Prostate gland (tissue), 2 donors: ENCODE measurements at regions not wholly inside any gene's neighbourhood (a gene's known extent, or its start where the extent isn't known, plus 50 kb on each side); places are given as distances from the start of the nearest gene placed in this dataset.

ENCODE experiments used
- DNase-seq: peaks from one replicate; pipeline ENCODE4 v3.0.0-alpha.2; 2019; ENCODE audit warnings: low spot score
- H3K27ac ChIP-seq, 2 donors: fragments of 200-600 bp; sonication (generic); 2 replicates each; pipeline ENCODE4 v1.5.1; 2017 to 2019
- H3K27me3 ChIP-seq: fragments of 200-600 bp; sonication (generic); replicated peaks from 2 replicates; pipeline ENCODE4 v1.5.1; 2019; ENCODE audit not compliant: insufficient read depth
- H3K36me3 ChIP-seq, 2 donors: fragments of 200-600 bp; sonication (generic); 1 replicate in 1 of 2; 2 replicates in 1 of 2; pipeline versions ENCODE4 v1.5.1 to v1.8.1; 2017 to 2019
- H3K4me1 ChIP-seq: fragments of 200-600 bp; sonication (generic); replicated peaks from 2 replicates; pipeline ENCODE4 v1.5.1; 2019
- H3K4me3 ChIP-seq, 2 donors: fragments of 200-600 bp; sonication (generic); 2 replicates each; pipeline ENCODE4 v1.5.1; 2017 to 2019
- H3K9me3 ChIP-seq: fragments of 200-600 bp; sonication (generic); 2 replicates; pipeline ENCODE4 v1.5.1; 2017
- POLR2A ChIP-seq: fragments of 450-650 bp; IDR thresholded peaks from one replicate; pipeline ENCODE4 v1.6.1; 2016; ENCODE audit warnings: antibody characterized with exemption, mild to moderate bottlenecking
- POLR2AphosphoS5 ChIP-seq: sonication (generic); formaldehyde crosslinking; IDR thresholded peaks from one replicate; pipeline ENCODE4 v1.6.1; 2017; ENCODE audit warnings: antibody characterized with exemption
- WGBS: methylation state at CpG from one replicate; pipeline ENCODE4 v1.1.5; 2018; 5-methylcytosine and 5-hydroxymethylcytosine counted together
- intact Hi-C: fragments of 100-400 bp; cut with DNase I; formaldehyde crosslinking; loops from one replicate; pipeline ENCODE4 v1.14.2; 2022
- TF ChIP-seq, protein P1 (sequence below), 4 experiments: fragments of 200-600 bp in 2 of 4; fragments of 450-650 bp in 2 of 4; sonication (generic) in 2 of 4; IDR thresholded peaks; 1 replicate in 3 of 4; 2 replicates in 1 of 4; pipeline ENCODE4 v1.5.1; 2016 to 2019; ENCODE audit warnings: antibody characterized with exemption in 4 of 4, mild to moderate bottlenecking in 2 of 4, moderate library complexity in 2 of 4

DNA sequence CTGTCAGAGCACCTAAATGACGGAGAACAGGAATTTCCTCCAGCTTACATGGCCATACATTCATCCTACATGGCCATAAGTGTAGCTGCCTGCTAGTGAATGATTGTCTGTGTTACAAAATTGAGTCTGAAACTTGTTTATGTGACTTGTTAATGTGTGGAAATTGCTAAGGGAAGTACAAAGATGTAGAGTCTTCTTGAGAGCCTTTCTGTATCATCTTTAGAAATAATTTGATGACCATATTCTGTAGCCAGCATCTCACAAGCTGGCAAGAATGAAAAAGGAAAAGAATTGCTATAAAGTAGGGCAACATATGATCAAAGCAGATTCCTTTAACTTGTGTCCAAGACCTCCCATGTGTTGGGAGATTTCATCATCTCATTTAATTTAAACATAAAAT, 339.2 kb upstream of the LRRC7 start:
- 45% methylated on average over 1 of the region's 1 CpG for WGBS
- H3K4me1 ChIP-seq: no peaks in the 10 kb centered on the region
- TF ChIP-seq, protein P1, sequence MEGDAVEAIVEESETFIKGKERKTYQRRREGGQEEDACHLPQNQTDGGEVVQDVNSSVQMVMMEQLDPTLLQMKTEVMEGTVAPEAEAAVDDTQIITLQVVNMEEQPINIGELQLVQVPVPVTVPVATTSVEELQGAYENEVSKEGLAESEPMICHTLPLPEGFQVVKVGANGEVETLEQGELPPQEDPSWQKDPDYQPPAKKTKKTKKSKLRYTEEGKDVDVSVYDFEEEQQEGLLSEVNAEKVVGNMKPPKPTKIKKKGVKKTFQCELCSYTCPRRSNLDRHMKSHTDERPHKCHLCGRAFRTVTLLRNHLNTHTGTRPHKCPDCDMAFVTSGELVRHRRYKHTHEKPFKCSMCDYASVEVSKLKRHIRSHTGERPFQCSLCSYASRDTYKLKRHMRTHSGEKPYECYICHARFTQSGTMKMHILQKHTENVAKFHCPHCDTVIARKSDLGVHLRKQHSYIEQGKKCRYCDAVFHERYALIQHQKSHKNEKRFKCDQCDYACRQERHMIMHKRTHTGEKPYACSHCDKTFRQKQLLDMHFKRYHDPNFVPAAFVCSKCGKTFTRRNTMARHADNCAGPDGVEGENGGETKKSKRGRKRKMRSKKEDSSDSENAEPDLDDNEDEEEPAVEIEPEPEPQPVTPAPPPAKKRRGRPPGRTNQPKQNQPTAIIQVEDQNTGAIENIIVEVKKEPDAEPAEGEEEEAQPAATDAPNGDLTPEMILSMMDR (IDR thresholded peaks at IDR 0.05): no peak
- TF ChIP-seq POLR2A: no peak
- TF ChIP-seq POLR2AphosphoS5: no peak
- no peaks in the 10 kb centered on the region for H3K9me3 ChIP-seq
- no peak overlapping the region for H3K27ac ChIP-seq
- H3K36me3 ChIP-seq: no peaks in the 10 kb centered on the region
- no peak overlapping the region for H3K4me3 ChIP-seq
- intact Hi-C loops: no loop called here
- DNase-seq: no peak
- H3K27me3 ChIP-seq: no peaks in the 10 kb centered on the region

DNA sequence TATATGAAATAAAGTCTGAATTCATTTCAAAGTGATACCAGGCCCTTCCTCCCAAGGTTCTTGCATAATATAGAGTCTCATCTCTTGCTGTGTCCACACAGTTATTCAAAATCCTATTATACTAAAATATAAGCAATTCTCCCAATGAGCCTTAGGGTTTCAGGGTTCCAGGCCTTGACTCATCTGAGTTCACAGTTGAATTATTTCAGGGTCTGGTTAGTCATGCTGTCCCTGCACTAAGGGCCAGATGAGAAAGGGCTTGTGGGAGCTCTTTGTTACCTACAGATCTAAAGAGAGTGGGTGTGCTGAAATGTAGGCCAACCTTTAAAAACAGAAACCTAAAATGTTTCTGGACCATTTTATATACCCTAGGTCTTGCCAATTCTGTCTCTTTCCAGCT, 337.5 kb upstream of the LRRC7 start:
- Histone ChIP-seq H3K9me3 (no peaks in the 10 kb centered on the region), H3K27ac (no peak overlapping the region), H3K36me3 (no peaks in the 10 kb centered on the region), H3K4me3 (no peak overlapping the region), H3K27me3 (no peaks in the 10 kb centered on the region), H3K4me1 (no peaks in the 10 kb centered on the region)
- TF ChIP-seq, protein P1 (IDR thresholded peaks at IDR 0.05): no peak
- TF ChIP-seq POLR2AphosphoS5: no peak
- TF ChIP-seq POLR2A: no peak
- DNase-seq: no peak
- intact Hi-C loops: no loop called here

DNA sequence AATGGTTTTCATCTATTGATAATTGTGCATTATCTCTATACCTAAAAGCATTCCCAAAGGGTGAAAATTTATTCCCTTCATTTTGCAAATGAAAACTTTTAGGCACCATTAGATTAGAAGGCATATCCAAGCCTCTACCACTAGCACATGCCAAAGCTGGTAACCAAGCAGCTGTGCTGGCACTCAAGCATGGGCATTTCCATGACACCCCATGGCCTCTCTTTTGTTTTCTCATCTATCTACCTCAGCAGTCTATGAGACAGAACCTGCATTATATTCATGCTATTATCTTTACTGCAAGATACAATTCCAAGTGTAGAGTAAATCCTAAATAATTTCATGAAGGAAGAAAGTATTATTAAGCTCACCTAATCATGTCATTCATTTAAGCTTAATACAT, 334.3 kb upstream of the LRRC7 start:
- Histone ChIP-seq H3K36me3 (no peaks in the 10 kb centered on the region), H3K4me1 (no peaks in the 10 kb centered on the region), H3K4me3 (no peak overlapping the region), H3K27me3 (no peaks in the 10 kb centered on the region), H3K27ac (no peak overlapping the region), H3K9me3 (no peaks in the 10 kb centered on the region)
- intact Hi-C loops: no loop called here
- TF ChIP-seq, protein P1 (IDR thresholded peaks at IDR 0.05): no peak
- no peak for TF ChIP-seq POLR2AphosphoS5
- TF ChIP-seq POLR2A: no peak
- no peak for DNase-seq

DNA sequence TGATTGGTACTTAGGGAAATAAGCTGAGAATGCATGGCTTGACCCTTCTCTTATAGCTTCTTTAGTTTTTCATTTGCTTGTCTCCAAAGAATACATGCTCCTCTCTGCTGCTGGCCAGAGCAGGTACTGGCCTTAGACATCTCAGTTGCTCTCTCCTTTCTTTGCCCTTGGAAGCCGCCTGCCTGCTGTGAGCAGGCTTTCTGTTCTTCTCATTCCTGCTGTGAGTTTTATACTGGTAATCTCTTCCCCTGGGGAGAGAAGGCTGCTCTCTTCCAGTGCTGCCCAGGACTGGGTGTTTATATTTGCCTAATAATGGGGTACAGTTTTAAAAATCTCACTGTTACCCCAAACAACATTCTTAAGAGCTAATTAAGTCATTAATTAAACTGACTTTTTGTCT, 323.5 kb upstream of the LRRC7 start:
- 80% methylated on average over 1 of the region's 1 CpG for WGBS
- intact Hi-C loops: no loop called here

DNA sequence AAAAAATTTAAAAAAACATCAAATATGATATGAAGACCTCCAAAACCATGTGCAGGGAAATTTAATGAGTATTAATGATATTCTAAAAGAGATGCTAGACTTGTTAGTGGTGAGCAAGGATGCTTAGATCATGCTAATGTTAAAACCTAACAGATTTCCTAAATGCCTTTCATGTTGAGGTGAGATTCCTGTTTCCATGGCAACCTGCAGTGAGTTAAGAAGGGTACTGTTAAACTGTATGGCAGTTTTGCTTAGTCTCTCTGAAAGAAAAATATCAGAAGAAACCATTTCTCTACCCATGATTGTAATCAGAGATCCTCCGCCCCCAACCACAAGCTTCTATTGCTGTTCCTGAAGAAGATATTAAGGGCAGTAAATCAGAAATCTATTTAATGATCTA, 321.6 kb upstream of the LRRC7 start:
- no peaks in the 10 kb centered on the region for H3K4me1 ChIP-seq
- intact Hi-C loops: no loop called here
- no peaks in the 10 kb centered on the region for H3K36me3 ChIP-seq
- H3K27ac ChIP-seq: no peak overlapping the region
- DNase-seq: no peak
- H3K4me3 ChIP-seq: no peak overlapping the region
- H3K9me3 ChIP-seq: no peaks in the 10 kb centered on the region
- TF ChIP-seq POLR2AphosphoS5 (no peak), POLR2A (no peak)
- TF ChIP-seq, protein P1 (IDR thresholded peaks at IDR 0.05): no peak
- H3K27me3 ChIP-seq: no peaks in the 10 kb centered on the region
- 54% methylated on average over 1 of the region's 1 CpG for WGBS

More for the DNA sequence above, 323.5 kb upstream of the LRRC7 start:
- Histone ChIP-seq H3K4me1 (no peaks in the 10 kb centered on the region), H3K27ac (no peak overlapping the region), H3K36me3 (no peaks in the 10 kb centered on the region), H3K4me3 (no peak overlapping the region), H3K9me3 (no peaks in the 10 kb centered on the region), H3K27me3 (no peaks in the 10 kb centered on the region)
- no peak for DNase-seq
- TF ChIP-seq, protein P1 (IDR thresholded peaks at IDR 0.05): no peak
- TF ChIP-seq POLR2A (no peak), POLR2AphosphoS5 (no peak)
